NB4 (cell line): ENCODE measurements at regions not wholly inside any gene's neighbourhood (a gene's known extent, or its start where the extent isn't known, plus 50 kb on each side); places are given as distances from the start of the nearest gene placed in this dataset.

Source experiments
- POLR2A ChIP-seq: IDR thresholded peaks from 2 replicates; pipeline ENCODE4 v1.6.1; 2011; ENCODE audit warnings: mild to moderate bottlenecking; ENCODE audit not compliant: insufficient read length; ENCODE audit errors: extremely low read depth
- TF ChIP-seq, protein P1 (sequence below): IDR thresholded peaks from one replicate; pipeline ENCODE4 v1.5.1; 2012; ENCODE audit warnings: low read depth, low read length
- TF ChIP-seq, protein P2 (sequence below): IDR thresholded peaks from 2 replicates; pipeline ENCODE4 v1.6.1; 2011; ENCODE audit warnings: low read depth, low read length

DNA sequence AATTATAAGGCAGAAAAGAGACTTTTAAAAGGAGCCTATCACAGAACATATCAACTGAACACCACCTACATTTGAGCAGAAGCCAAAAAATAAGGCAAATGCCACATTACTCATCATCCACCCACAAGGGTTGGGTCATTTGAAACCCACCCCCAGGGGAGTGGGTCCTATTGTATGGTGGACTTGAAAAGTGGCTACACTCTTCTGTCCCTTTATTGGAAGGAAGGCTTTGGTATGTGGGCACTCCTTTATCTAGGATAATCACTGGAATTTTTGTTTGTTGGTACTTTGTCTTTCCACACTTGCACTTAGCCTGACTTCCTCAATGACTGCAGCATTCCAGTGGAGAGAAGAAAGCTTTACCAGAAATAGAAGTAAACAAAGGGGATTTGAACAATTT is 157.2 kb upstream of the COL11A1 start:
- TF ChIP-seq, protein P1, sequence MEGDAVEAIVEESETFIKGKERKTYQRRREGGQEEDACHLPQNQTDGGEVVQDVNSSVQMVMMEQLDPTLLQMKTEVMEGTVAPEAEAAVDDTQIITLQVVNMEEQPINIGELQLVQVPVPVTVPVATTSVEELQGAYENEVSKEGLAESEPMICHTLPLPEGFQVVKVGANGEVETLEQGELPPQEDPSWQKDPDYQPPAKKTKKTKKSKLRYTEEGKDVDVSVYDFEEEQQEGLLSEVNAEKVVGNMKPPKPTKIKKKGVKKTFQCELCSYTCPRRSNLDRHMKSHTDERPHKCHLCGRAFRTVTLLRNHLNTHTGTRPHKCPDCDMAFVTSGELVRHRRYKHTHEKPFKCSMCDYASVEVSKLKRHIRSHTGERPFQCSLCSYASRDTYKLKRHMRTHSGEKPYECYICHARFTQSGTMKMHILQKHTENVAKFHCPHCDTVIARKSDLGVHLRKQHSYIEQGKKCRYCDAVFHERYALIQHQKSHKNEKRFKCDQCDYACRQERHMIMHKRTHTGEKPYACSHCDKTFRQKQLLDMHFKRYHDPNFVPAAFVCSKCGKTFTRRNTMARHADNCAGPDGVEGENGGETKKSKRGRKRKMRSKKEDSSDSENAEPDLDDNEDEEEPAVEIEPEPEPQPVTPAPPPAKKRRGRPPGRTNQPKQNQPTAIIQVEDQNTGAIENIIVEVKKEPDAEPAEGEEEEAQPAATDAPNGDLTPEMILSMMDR = no peak
- TF ChIP-seq, protein P2, sequence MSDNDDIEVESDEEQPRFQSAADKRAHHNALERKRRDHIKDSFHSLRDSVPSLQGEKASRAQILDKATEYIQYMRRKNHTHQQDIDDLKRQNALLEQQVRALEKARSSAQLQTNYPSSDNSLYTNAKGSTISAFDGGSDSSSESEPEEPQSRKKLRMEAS = no peak
- no peak for TF ChIP-seq POLR2A
